OCI-LY3 (cell line): ENCODE measurements at regions not wholly inside any gene's neighbourhood (a gene's known extent, or its start where the extent isn't known, plus 50 kb on each side); places are given as distances from the start of the nearest gene placed in this dataset.

Experiments used
- CTCF ChIP-seq: fragments of 200-600, 300-600 bp; sonication (generic); IDR thresholded peaks from 2 replicates; pipeline ENCODE4 v1.5.1; 2014; ENCODE audit warnings: antibody characterized with exemption, low read length, low read depth
- EZH2phosphoT487 ChIP-seq: fragments of 200-600 bp; shearing (Covaris generic); IDR thresholded peaks from 2 replicates; pipeline ENCODE4 v1.6.1; 2018; ENCODE audit warnings: antibody characterized with exemption, mixed run types, low read depth

GRCh38 chr4:19736968-19737756 is 514.5 kb upstream of the SLIT2 start:
- TF ChIP-seq CTCF = no peak
- no peak for TF ChIP-seq EZH2phosphoT487
